Body of pancreas (tissue), 4 donors: ENCODE measurements at regions not wholly inside any gene's neighbourhood (a gene's known extent, or its start where the extent isn't known, plus 50 kb on each side); places are given as distances from the start of the nearest gene placed in this dataset.
A peak's percentile ranks its signal among the peaks of the same experiment; 100 is the strongest.
"Not testable (repeated sequence)": the region's sequence is repeated elsewhere in the genome, so short reads cannot be mapped to it uniquely, and the experiment has no call there.

Experiments used
- ATAC-seq: fragments of 150-250 bp; one replicate; pipeline ENCODE4 v1.9.1; 2016
- DNase-seq, 4 donors: peaks; one replicate each; pipeline ENCODE4 v3.0.0-alpha.2; 2019
- H3K27ac ChIP-seq, 4 donors: fragments of 200-600 bp; sonication (generic); 1 replicate in 3 of 4; 2 replicates in 1 of 4; pipeline versions ENCODE4 v1.5.1 to v1.6.1; 2016 to 2019; ENCODE audit warnings: mild to moderate bottlenecking in 1 of 4, mixed read lengths in 1 of 4, moderate library complexity in 1 of 4
- H3K27me3 ChIP-seq, 2 donors: fragments of 200-600 bp; sonication (generic); one replicate each; pipeline ENCODE4 v1.6.0; 2016; ENCODE audit warnings: mild to moderate bottlenecking in 1 of 2
- H3K36me3 ChIP-seq, 2 donors: fragments of 200-600 bp; sonication (generic); replicated peaks in 1 of 2; 2 replicates each; pipeline ENCODE4 v1.5.1; 2016; ENCODE audit warnings: low read depth in 2 of 2; ENCODE audit not compliant: insufficient read depth in 1 of 2
- H3K4me1 ChIP-seq: fragments of 200-600 bp; sonication (generic); one replicate; pipeline ENCODE4 v1.6.0; 2016
- H3K4me3 ChIP-seq, 2 donors: fragments of 200-600 bp; sonication (generic); 1 replicate in 1 of 2; 2 replicates in 1 of 2; pipeline ENCODE4 v1.5.1; 2016 to 2019
- H3K9me3 ChIP-seq, 3 donors: fragments of 200-600 bp; sonication (generic); 1 replicate in 2 of 3; 2 replicates in 1 of 3; pipeline ENCODE4 v1.5.1; 2016
- CTCF ChIP-seq, 7 experiments: fragments of 450-650 bp in 4 of 7; fragments of 200-600 bp in 3 of 7; sonication (generic) in 3 of 7; IDR thresholded peaks; one replicate each; pipeline ENCODE4 v1.5.1; 2016 to 2019; ENCODE audit warnings: antibody characterized with exemption in 7 of 7
- POLR2A ChIP-seq, 3 donors: fragments of 450-650 bp; IDR thresholded peaks; one replicate each; pipeline ENCODE4 v1.6.1; 2016; ENCODE audit warnings: antibody characterized with exemption in 3 of 3, mild to moderate bottlenecking in 2 of 3
- WGBS, 2 donors: methylation state at CpG; one replicate each; pipeline ENCODE4 v1.1.5; 2017; 5-methylcytosine and 5-hydroxymethylcytosine counted together
- intact Hi-C: fragments of 100-400 bp; cut with DNase I; formaldehyde crosslinking; loops from one replicate; pipeline ENCODE4 v1.15.1; 2023

- H3K4me3 ChIP-seq: no peak overlapping the region
- TF ChIP-seq POLR2A (IDR thresholded peaks at IDR 0.05) (no peak), CTCF (IDR thresholded peaks at IDR 0.05) (no peak)
- ATAC-seq (no peak), DNase-seq (no peak)
- H3K4me1 ChIP-seq: no peaks in the 10 kb centered on the region
- WGBS, 2 donors: 56 to 61% methylated on average over 17 of the region's 17 CpGs
- H3K9me3 ChIP-seq: no peaks in the 10 kb centered on the region
- H3K27ac ChIP-seq: no peak overlapping the region
- intact Hi-C loops: no loop called here
- H3K36me3 ChIP-seq: no peaks in the 10 kb centered on the region
- no peaks in the 10 kb centered on the region for H3K27me3 ChIP-seq
Observed at GRCh38 chr16:26985100-26986065, 81.3 kb upstream of the C16orf82 start.

GRCh38 chr16:26987597-26988010 lies 79.1 kb upstream of the C16orf82 start:
- no peak for ATAC-seq
- TF ChIP-seq CTCF (IDR thresholded peaks at IDR 0.05) (no peak), POLR2A (IDR thresholded peaks at IDR 0.05) (no peak)

GRCh38 chr16:26988186-26988585 lies 78.5 kb upstream of the C16orf82 start:
- WGBS, 2 donors: 52 to 61% methylated on average over 5 of the region's 5 CpGs
- intact Hi-C loops: no loop called here
- no peak for DNase-seq
- Histone ChIP-seq H3K9me3 (no peaks in the 10 kb centered on the region), H3K4me1 (peaks cover 5% of the 10 kb centered on the region), H3K4me3 (no peak overlapping the region), H3K27ac (no peak overlapping the region), H3K27me3 (no peaks in the 10 kb centered on the region), H3K36me3 (no peaks in the 10 kb centered on the region)
- no peak for ATAC-seq
- TF ChIP-seq CTCF (IDR thresholded peaks at IDR 0.05) (no peak), POLR2A (IDR thresholded peaks at IDR 0.05) (no peak)

More at GRCh38 chr16:26987597-26988010, 79.1 kb upstream of the C16orf82 start:
- WGBS, 2 donors: 41 to 51% methylated on average over 5 to 7 of the region's 7 CpGs
- H3K27ac ChIP-seq: no peak overlapping the region
- peak in 1 of 4 donors; percentile 8 for DNase-seq
- no peaks in the 10 kb centered on the region for H3K36me3 ChIP-seq
- no peaks in the 10 kb centered on the region for H3K9me3 ChIP-seq
- intact Hi-C loops: no loop called here
- H3K27me3 ChIP-seq: no peaks in the 10 kb centered on the region
- H3K4me3 ChIP-seq: no peak overlapping the region
- peaks cover under 1% of the 10 kb centered on the region for H3K4me1 ChIP-seq

GRCh38 chr16:26990384-26991120 lies 76.2 kb upstream of the C16orf82 start:
- H3K36me3 ChIP-seq, H3K9me3 ChIP-seq, H3K27ac ChIP-seq, H3K27me3 ChIP-seq, ATAC-seq, DNase-seq, intact Hi-C loops, H3K4me3 ChIP-seq, H3K4me1 ChIP-seq: not testable (repeated sequence)
- WGBS, 2 donors: 86 to 93% methylated on average over 5 of the region's 5 CpGs

- Histone ChIP-seq H3K4me1 (peaks cover 5% of the 10 kb centered on the region), H3K27ac (no peak overlapping the region), H3K27me3 (no peaks in the 10 kb centered on the region), H3K36me3 (no peaks in the 10 kb centered on the region), H3K4me3 (no peak overlapping the region), H3K9me3 (no peaks in the 10 kb centered on the region)
- intact Hi-C loops: no loop called here
- no peak for ATAC-seq
- 23 to 30% methylated on average over 6 to 9 of the region's 9 CpGs for WGBS, 2 donors
- DNase-seq: no peak
- TF ChIP-seq CTCF (IDR thresholded peaks at IDR 0.05) (no peak), POLR2A (IDR thresholded peaks at IDR 0.05) (no peak)
Observed at GRCh38 chr16:26992666-26993349, 73.9 kb upstream of the C16orf82 start.
